Retinal pigment epithelial cell (primary cell): ENCODE measurements at regions not wholly inside any gene's neighbourhood (a gene's known extent, or its start where the extent isn't known, plus 50 kb on each side); places are given as distances from the start of the nearest gene placed in this dataset.

ENCODE experiments used
- DNase-seq: peaks from one replicate; pipeline ENCODE4 v3.0.0-alpha.2; 2010; ENCODE audit warnings: low read depth
- H3K4me3 ChIP-seq: 2 replicates; pipeline ENCODE4 v1.5.1; 2011; ENCODE audit warnings: mild to moderate bottlenecking, low read length, control low read depth, moderate library complexity
- CTCF ChIP-seq: conservative IDR thresholded peaks from 2 replicates; pipeline ENCODE4 v1.5.1; 2011; ENCODE audit warnings: low read depth, low read length, control low read depth, inconsistent platforms

- no peak for TF ChIP-seq CTCF
- no peak for DNase-seq
- no peak overlapping the region for H3K4me3 ChIP-seq
Measured at GRCh38 chr1:99532276-99532580, 113.7 kb upstream of the PALMD start.

- DNase-seq = no peak
- TF ChIP-seq CTCF = no peak
- no peak overlapping the region for H3K4me3 ChIP-seq
Measured at GRCh38 chr1:99533909-99534637, 111.8 kb upstream of the PALMD start.

GRCh38 chr1:99534638-99534930, 111.3 kb upstream of the PALMD start:
- no peak for DNase-seq
- TF ChIP-seq CTCF = no peak
- no peak overlapping the region for H3K4me3 ChIP-seq

- H3K4me3 ChIP-seq = no peak overlapping the region
- no peak for TF ChIP-seq CTCF
- no peak for DNase-seq
Measured at GRCh38 chr1:99535470-99536164, 110.3 kb upstream of the PALMD start.

- H3K4me3 ChIP-seq = no peak overlapping the region
- TF ChIP-seq CTCF = no peak
- no peak for DNase-seq
Measured at GRCh38 chr1:99537886-99538617, 107.9 kb upstream of the PALMD start.

GRCh38 chr1:99538618-99538956, 107.3 kb upstream of the PALMD start:
- no peak overlapping the region for H3K4me3 ChIP-seq
- no peak for DNase-seq
- no peak for TF ChIP-seq CTCF

GRCh38 chr1:99539131-99539530, 106.8 kb upstream of the PALMD start:
- no peak for DNase-seq
- H3K4me3 ChIP-seq = no peak overlapping the region
- no peak for TF ChIP-seq CTCF
